H1 (cell line): ENCODE measurements at regions not wholly inside any gene's neighbourhood (a gene's known extent, or its start where the extent isn't known, plus 50 kb on each side); places are given as distances from the start of the nearest gene placed in this dataset.

Experiments
- BRCA1 ChIP-seq: IDR thresholded peaks from 2 replicates; pipeline ENCODE4 v1.6.1; 2012; ENCODE audit warnings: low read depth, low read length, improper control_type of control experiment
- TBP ChIP-seq: IDR thresholded peaks from 2 replicates; pipeline ENCODE4 v1.6.1; 2011; ENCODE audit warnings: low read depth, low read length, improper control_type of control experiment
- TF ChIP-seq, protein P1 (sequence below): fragments of 300-600 bp; sonication (generic); IDR thresholded peaks from 2 replicates; pipeline ENCODE4 v1.7.1; 2012; ENCODE audit warnings: low read length, moderate library complexity, mild to moderate bottlenecking, inconsistent platforms; ENCODE audit not compliant: insufficient replicate concordance
- TF ChIP-seq, protein P2 (sequence below): IDR thresholded peaks from 2 replicates; pipeline ENCODE4 v1.6.1; 2011; ENCODE audit warnings: low read depth, mild to moderate bottlenecking, low read length; ENCODE audit not compliant: insufficient read depth

DNA sequence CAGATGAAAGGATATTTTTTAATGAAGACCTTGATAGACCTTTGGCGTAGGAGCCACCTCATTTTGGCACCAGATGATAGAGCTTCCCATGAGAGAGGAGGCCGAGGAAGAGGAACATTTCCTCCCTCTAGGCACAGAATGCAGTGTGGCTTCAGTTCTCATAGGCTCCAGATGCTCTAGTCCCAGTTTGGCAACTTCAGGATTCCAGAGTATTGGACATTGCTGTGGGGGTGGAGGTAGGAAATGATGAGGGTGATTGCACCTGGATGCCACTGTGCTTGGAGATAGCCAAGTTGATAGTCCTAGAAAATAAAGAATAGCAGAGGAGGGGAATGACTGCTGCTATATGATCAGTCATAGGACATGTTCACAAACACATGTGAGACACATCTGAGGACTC is 58.3 kb upstream of the KY start (continued):
- TF ChIP-seq, protein P1, sequence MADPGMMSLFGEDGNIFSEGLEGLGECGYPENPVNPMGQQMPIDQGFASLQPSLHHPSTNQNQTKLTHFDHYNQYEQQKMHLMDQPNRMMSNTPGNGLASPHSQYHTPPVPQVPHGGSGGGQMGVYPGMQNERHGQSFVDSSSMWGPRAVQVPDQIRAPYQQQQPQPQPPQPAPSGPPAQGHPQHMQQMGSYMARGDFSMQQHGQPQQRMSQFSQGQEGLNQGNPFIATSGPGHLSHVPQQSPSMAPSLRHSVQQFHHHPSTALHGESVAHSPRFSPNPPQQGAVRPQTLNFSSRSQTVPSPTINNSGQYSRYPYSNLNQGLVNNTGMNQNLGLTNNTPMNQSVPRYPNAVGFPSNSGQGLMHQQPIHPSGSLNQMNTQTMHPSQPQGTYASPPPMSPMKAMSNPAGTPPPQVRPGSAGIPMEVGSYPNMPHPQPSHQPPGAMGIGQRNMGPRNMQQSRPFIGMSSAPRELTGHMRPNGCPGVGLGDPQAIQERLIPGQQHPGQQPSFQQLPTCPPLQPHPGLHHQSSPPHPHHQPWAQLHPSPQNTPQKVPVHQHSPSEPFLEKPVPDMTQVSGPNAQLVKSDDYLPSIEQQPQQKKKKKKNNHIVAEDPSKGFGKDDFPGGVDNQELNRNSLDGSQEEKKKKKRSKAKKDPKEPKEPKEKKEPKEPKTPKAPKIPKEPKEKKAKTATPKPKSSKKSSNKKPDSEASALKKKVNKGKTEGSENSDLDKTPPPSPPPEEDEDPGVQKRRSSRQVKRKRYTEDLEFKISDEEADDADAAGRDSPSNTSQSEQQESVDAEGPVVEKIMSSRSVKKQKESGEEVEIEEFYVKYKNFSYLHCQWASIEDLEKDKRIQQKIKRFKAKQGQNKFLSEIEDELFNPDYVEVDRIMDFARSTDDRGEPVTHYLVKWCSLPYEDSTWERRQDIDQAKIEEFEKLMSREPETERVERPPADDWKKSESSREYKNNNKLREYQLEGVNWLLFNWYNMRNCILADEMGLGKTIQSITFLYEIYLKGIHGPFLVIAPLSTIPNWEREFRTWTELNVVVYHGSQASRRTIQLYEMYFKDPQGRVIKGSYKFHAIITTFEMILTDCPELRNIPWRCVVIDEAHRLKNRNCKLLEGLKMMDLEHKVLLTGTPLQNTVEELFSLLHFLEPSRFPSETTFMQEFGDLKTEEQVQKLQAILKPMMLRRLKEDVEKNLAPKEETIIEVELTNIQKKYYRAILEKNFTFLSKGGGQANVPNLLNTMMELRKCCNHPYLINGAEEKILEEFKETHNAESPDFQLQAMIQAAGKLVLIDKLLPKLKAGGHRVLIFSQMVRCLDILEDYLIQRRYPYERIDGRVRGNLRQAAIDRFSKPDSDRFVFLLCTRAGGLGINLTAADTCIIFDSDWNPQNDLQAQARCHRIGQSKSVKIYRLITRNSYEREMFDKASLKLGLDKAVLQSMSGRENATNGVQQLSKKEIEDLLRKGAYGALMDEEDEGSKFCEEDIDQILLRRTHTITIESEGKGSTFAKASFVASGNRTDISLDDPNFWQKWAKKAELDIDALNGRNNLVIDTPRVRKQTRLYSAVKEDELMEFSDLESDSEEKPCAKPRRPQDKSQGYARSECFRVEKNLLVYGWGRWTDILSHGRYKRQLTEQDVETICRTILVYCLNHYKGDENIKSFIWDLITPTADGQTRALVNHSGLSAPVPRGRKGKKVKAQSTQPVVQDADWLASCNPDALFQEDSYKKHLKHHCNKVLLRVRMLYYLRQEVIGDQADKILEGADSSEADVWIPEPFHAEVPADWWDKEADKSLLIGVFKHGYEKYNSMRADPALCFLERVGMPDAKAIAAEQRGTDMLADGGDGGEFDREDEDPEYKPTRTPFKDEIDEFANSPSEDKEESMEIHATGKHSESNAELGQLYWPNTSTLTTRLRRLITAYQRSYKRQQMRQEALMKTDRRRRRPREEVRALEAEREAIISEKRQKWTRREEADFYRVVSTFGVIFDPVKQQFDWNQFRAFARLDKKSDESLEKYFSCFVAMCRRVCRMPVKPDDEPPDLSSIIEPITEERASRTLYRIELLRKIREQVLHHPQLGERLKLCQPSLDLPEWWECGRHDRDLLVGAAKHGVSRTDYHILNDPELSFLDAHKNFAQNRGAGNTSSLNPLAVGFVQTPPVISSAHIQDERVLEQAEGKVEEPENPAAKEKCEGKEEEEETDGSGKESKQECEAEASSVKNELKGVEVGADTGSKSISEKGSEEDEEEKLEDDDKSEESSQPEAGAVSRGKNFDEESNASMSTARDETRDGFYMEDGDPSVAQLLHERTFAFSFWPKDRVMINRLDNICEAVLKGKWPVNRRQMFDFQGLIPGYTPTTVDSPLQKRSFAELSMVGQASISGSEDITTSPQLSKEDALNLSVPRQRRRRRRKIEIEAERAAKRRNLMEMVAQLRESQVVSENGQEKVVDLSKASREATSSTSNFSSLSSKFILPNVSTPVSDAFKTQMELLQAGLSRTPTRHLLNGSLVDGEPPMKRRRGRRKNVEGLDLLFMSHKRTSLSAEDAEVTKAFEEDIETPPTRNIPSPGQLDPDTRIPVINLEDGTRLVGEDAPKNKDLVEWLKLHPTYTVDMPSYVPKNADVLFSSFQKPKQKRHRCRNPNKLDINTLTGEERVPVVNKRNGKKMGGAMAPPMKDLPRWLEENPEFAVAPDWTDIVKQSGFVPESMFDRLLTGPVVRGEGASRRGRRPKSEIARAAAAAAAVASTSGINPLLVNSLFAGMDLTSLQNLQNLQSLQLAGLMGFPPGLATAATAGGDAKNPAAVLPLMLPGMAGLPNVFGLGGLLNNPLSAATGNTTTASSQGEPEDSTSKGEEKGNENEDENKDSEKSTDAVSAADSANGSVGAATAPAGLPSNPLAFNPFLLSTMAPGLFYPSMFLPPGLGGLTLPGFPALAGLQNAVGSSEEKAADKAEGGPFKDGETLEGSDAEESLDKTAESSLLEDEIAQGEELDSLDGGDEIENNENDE, result no peak
- TF ChIP-seq BRCA1 (no peak), TBP (no peak)
- TF ChIP-seq, protein P2, sequence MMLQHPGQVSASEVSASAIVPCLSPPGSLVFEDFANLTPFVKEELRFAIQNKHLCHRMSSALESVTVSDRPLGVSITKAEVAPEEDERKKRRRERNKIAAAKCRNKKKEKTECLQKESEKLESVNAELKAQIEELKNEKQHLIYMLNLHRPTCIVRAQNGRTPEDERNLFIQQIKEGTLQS, result no peak
- TF ChIP-seq, all 59 proteins: peak for 0
